Endothelial cell of umbilical vein (primary cell): ENCODE measurements at regions not wholly inside any gene's neighbourhood (a gene's known extent, or its start where the extent isn't known, plus 50 kb on each side); places are given as distances from the start of the nearest gene placed in this dataset.

Experiments used
- BruUV-seq: library from RNA; stranded (reverse); fragments of 400-500 nt; replicated peaks from 2 replicates; lab custom pipeline; 2021; lab: Mats Ljungman, UMichigan
- CTCF ChIA-PET: fragments of 300-600, 350-600 bp; sonication (Branson Sonifier 250); formaldehyde crosslinking; loops from one replicate; lab custom pipeline; 2021; ENCODE audit warnings: antibody characterized with exemption, inconsistent platforms; lab: Charles Lee
- POLR2A ChIA-PET: fragments of 300-600, 350-600 bp; sonication (Branson Sonifier 250); formaldehyde crosslinking; loops from one replicate; lab custom pipeline; 2021; ENCODE audit warnings: antibody characterized with exemption, inconsistent platforms; lab: Charles Lee
- DNase-seq: peaks from one replicate; pipeline ENCODE4 v3.0.0-alpha.2; 2011; ENCODE audit warnings: low read depth, low spot score
- FAIRE-seq: peaks from 2 replicates; lab custom pipeline; 2011; peaks lifted over from hg19 to GRCh38; lab: Jason Lieb, UNC
- H2AFZ ChIP-seq: 2 replicates; pipeline ENCODE4 v1.6.0; 2012; ENCODE audit warnings: low read depth, low read length, control low read depth, inconsistent platforms
- H3K27ac ChIP-seq: 2 replicates; pipeline ENCODE4 v1.5.1; 2011; ENCODE audit warnings: low read depth, mild to moderate bottlenecking, control low read depth, low read length, moderate library complexity; ENCODE audit not compliant: insufficient read depth
- H3K27me3 ChIP-seq, 2 experiments: 2 replicates each; pipeline versions ENCODE4 v1.6.0 to v1.6.1; 2011; ENCODE audit warnings: low read length in 2 of 2, mixed read lengths in 1 of 2; ENCODE audit not compliant: control insufficient read depth in 2 of 2, insufficient read depth in 2 of 2
- H3K36me3 ChIP-seq, 2 experiments: 2 replicates in 1 of 2; 3 replicates in 1 of 2; pipeline ENCODE4 v1.5.1; 2011; ENCODE audit warnings: low read length in 2 of 2, mild to moderate bottlenecking in 1 of 2, moderate library complexity in 1 of 2; ENCODE audit not compliant: control insufficient read depth in 2 of 2, insufficient read depth in 2 of 2; ENCODE audit errors: extremely low read depth in 1 of 2
- H3K4me1 ChIP-seq: 3 replicates; pipeline ENCODE4 v1.5.1; 2011; ENCODE audit warnings: mild to moderate bottlenecking, low read length; ENCODE audit not compliant: control insufficient read depth, insufficient read depth; ENCODE audit errors: extremely low read depth
- H3K4me2 ChIP-seq: 2 replicates; pipeline ENCODE4 v1.6.1; 2011; ENCODE audit warnings: low read length, control low read depth, mixed read lengths; ENCODE audit not compliant: insufficient read depth
- H3K4me3 ChIP-seq, 3 experiments: fragments of 200-600 bp in 1 of 3; sonication (generic), shearing (Covaris generic) in 1 of 3; replicated peaks in 1 of 3; 2 replicates each; pipeline ENCODE4 v1.5.1; 2011 to 2016; ENCODE audit warnings: control low read depth in 3 of 3, low read length in 3 of 3, mild to moderate bottlenecking in 2 of 3, inconsistent platforms in 1 of 3, low read depth in 1 of 3, moderate library complexity in 1 of 3; ENCODE audit not compliant: insufficient read depth in 1 of 3
- H3K79me2 ChIP-seq: 2 replicates; pipeline ENCODE4 v1.6.0; 2012; ENCODE audit warnings: low read length, inconsistent platforms; ENCODE audit not compliant: control insufficient read depth, insufficient read depth
- H3K9ac ChIP-seq: replicated peaks from 2 replicates; pipeline ENCODE3; 2011; ENCODE audit warnings: low read length, control low read depth; ENCODE audit not compliant: insufficient read depth; ENCODE audit errors: extremely low read depth
- H3K9me1 ChIP-seq: replicated peaks from 3 replicates; pipeline ENCODE4 v1.6.0; 2011; ENCODE audit warnings: mild to moderate bottlenecking, low read length; ENCODE audit not compliant: control insufficient read depth, insufficient read depth; ENCODE audit errors: extremely low read depth
- H3K9me3 ChIP-seq: replicated peaks from 2 replicates; pipeline ENCODE4 v1.5.1; 2012; ENCODE audit warnings: low read length, inconsistent platforms; ENCODE audit not compliant: control insufficient read depth, insufficient read depth
- H4K20me1 ChIP-seq: replicated peaks from 2 replicates; pipeline ENCODE3; 2011; ENCODE audit warnings: mild to moderate bottlenecking, low read length; ENCODE audit not compliant: control insufficient read depth, insufficient read depth; ENCODE audit errors: extremely low read depth
- EZH2 ChIP-seq: IDR thresholded peaks from 2 replicates; pipeline ENCODE4 v1.6.1; 2012; ENCODE audit warnings: borderline replicate concordance, low read depth, mild to moderate bottlenecking, moderate library complexity, low read length, inconsistent platforms; ENCODE audit not compliant: severe bottlenecking
- FOS ChIP-seq: IDR thresholded peaks from 2 replicates; pipeline ENCODE4 v1.6.1; 2011; ENCODE audit warnings: mild to moderate bottlenecking, low read length, moderate library complexity, borderline replicate concordance; ENCODE audit not compliant: insufficient read depth
- GATA2 ChIP-seq: IDR thresholded peaks from 2 replicates; pipeline ENCODE4 v1.7.0; 2011; ENCODE audit warnings: low read depth, mild to moderate bottlenecking, moderate library complexity, mixed read lengths, low read length; ENCODE audit not compliant: insufficient read length, insufficient read depth
- JUN ChIP-seq: IDR thresholded peaks from 2 replicates; pipeline ENCODE4 v1.6.1; 2011; ENCODE audit warnings: borderline replicate concordance, low read depth; ENCODE audit not compliant: insufficient read length, insufficient read depth
- MAX ChIP-seq: IDR thresholded peaks from 2 replicates; pipeline ENCODE4 v1.6.1; 2011; ENCODE audit not compliant: insufficient read depth, insufficient read length
- MYC ChIP-seq: IDR thresholded peaks from one replicate; pipeline ENCODE4 v1.6.1; 2011; ENCODE audit warnings: mild to moderate bottlenecking, low read depth, low read length
- POLR2A ChIP-seq: IDR thresholded peaks from 2 replicates; pipeline ENCODE4 v1.6.1; 2012; ENCODE audit warnings: low read depth, mild to moderate bottlenecking, control low read depth, low read length
- POLR2AphosphoS5 ChIP-seq: IDR thresholded peaks from 2 replicates; pipeline ENCODE4 v1.6.1; 2012; ENCODE audit warnings: low read depth, mild to moderate bottlenecking, control low read depth, low read length, moderate library complexity; ENCODE audit not compliant: insufficient read depth
- dilution Hi-C: fragments of 300-500 bp; cut with MboI; formaldehyde crosslinking; loops from one replicate; pipeline ENCODE4 v1.15.0; 2019; ENCODE audit warnings: low sequenced_read_pairs; ENCODE audit not compliant: extremely low pct_ligation_motif_present
- intact Hi-C: fragments of 100-400 bp; cut with micrococcal nuclease; formaldehyde crosslinking; loops from one replicate; pipeline ENCODE4 v1.10.0; 2022
- TF ChIP-seq, protein P1 (sequence below), 2 donors: IDR thresholded peaks; 1 replicate in 1 of 2; 2 replicates in 1 of 2; pipeline ENCODE4 v1.5.1; 2011; ENCODE audit warnings: low read length in 2 of 2, mild to moderate bottlenecking in 2 of 2, moderate library complexity in 2 of 2, control low read depth in 1 of 2, inconsistent platforms in 1 of 2, low read depth in 1 of 2; ENCODE audit not compliant: insufficient read depth in 1 of 2; ENCODE audit errors: extremely low read depth in 1 of 2

- no peak overlapping the region for H3K4me2 ChIP-seq
- H3K36me3 ChIP-seq = no peaks in the 10 kb centered on the region
- H4K20me1 ChIP-seq = no peaks in the 10 kb centered on the region
- H3K4me1 ChIP-seq = no peaks in the 10 kb centered on the region
- ChIA-PET CTCF (no interaction called here), POLR2A (no interaction called here)
- no peak overlapping the region for H3K9ac ChIP-seq
- no peak overlapping the region for H3K4me3 ChIP-seq
- no peak for TF ChIP-seq POLR2A
- TF ChIP-seq, protein P1, sequence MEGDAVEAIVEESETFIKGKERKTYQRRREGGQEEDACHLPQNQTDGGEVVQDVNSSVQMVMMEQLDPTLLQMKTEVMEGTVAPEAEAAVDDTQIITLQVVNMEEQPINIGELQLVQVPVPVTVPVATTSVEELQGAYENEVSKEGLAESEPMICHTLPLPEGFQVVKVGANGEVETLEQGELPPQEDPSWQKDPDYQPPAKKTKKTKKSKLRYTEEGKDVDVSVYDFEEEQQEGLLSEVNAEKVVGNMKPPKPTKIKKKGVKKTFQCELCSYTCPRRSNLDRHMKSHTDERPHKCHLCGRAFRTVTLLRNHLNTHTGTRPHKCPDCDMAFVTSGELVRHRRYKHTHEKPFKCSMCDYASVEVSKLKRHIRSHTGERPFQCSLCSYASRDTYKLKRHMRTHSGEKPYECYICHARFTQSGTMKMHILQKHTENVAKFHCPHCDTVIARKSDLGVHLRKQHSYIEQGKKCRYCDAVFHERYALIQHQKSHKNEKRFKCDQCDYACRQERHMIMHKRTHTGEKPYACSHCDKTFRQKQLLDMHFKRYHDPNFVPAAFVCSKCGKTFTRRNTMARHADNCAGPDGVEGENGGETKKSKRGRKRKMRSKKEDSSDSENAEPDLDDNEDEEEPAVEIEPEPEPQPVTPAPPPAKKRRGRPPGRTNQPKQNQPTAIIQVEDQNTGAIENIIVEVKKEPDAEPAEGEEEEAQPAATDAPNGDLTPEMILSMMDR (IDR thresholded peaks at IDR 0.05; ENCODE audit: extremely low read depth in 1 of 2, insufficient read depth in 1 of 2, low read depth in 1 of 2, low read length in 2 of 2) = no peak
- TF ChIP-seq POLR2AphosphoS5 = no peak
- TF ChIP-seq JUN = no peak
- TF ChIP-seq MAX = no peak
- no peak for TF ChIP-seq EZH2
- TF ChIP-seq MYC = no peak
- no peak for TF ChIP-seq GATA2
- no peak for TF ChIP-seq FOS
- H3K79me2 ChIP-seq = no peaks in the 10 kb centered on the region
- BruUV-seq = no TSS peak
- H3K9me1 ChIP-seq = no peaks in the 10 kb centered on the region
- intact Hi-C loops (no loop called here), dilution Hi-C loops (no loop called here)
- FAIRE-seq (no peak), DNase-seq (no peak)
- no peaks in the 10 kb centered on the region for H3K27me3 ChIP-seq
- H3K27ac ChIP-seq = no peak overlapping the region
- no peak overlapping the region for H2AFZ ChIP-seq
- H3K9me3 ChIP-seq = peaks cover 3% of the 10 kb centered on the region
These were observed 889.1 kb upstream of the CTNND2 start for GRCh38 chr5:12793373-12793772.
